ENCODE measurements at regions not wholly inside any gene's neighbourhood (a gene's known extent, or its start where the extent isn't known, plus 50 kb on each side); places are given as distances from the start of the nearest gene placed in this dataset.
A peak's percentile ranks its signal among the peaks of the same experiment; 100 is the strongest.

- no peak overlapping the region for H3K27ac Mint-ChIP-seq (ENCODE audit: unreplicated experiment)
- DNase-seq (ENCODE audit: low read depth) (peak; percentile 25), FAIRE-seq (no peak)
- Histone ChIP-seq H3K27ac (ENCODE audit: low read depth, low read length) (peak overlapping the region; percentile 53), H3K79me2 (ENCODE audit: insufficient read depth, low read length) (no peaks in the 10 kb centered on the region), H3K9ac (ENCODE audit: low read length) (no peak overlapping the region), H3K4me2 (ENCODE audit: low read length) (peak overlapping the region; percentile 7), H3K4me3 (ENCODE audit: insufficient read depth, low read depth, low read length) (no peak overlapping the region), H3K27me3 (ENCODE audit: insufficient read depth, low read length) (no peaks in the 10 kb centered on the region), H2AFZ (ENCODE audit: low read depth, low read length) (no peak overlapping the region), H3K4me1 (ENCODE audit: insufficient read depth, low read length) (peaks cover 10% of the 10 kb centered on the region), H3K9me3 (ENCODE audit: insufficient read depth, low read depth, low read length) (no peaks in the 10 kb centered on the region), H4K20me1 (ENCODE audit: insufficient read depth, low read length) (no peaks in the 10 kb centered on the region), H3K36me3 (ENCODE audit: insufficient read depth, low read length) (no peaks in the 10 kb centered on the region)
- peaks cover 1% of the 10 kb centered on the region for H3K36me3 Mint-ChIP-seq (ENCODE audit: low read depth, unreplicated experiment)
- H3K4me1 Mint-ChIP-seq (ENCODE audit: low read depth, unreplicated experiment): peaks cover 28% of the 10 kb centered on the region
- H3K27me3 Mint-ChIP-seq (ENCODE audit: low read depth, unreplicated experiment): no peaks in the 10 kb centered on the region
- TF ChIP-seq CTCF (IDR thresholded peaks at IDR 0.05; ENCODE audit: insufficient read depth, low read depth, low read length) (no peak), EZH2 (IDR thresholded peaks at IDR 0.05; ENCODE audit: insufficient read depth, low read length) (no peak)
- no peak overlapping the region for H3K4me3 Mint-ChIP-seq (ENCODE audit: unreplicated experiment)
- no peaks in the 10 kb centered on the region for H3K9me3 Mint-ChIP-seq (ENCODE audit: unreplicated experiment)
These were observed 112.8 kb upstream of the H2AZ1 start for GRCh38 chr4:100062921-100063320.

GRCh38 chr4:100061835-100062234 lies 111.8 kb upstream of the H2AZ1 start:
- DNase-seq (ENCODE audit: low read depth) (no peak), FAIRE-seq (no peak)
- no peaks in the 10 kb centered on the region for H3K27me3 ChIP-seq (ENCODE audit: insufficient read depth, low read length)
- H3K4me1 ChIP-seq (ENCODE audit: insufficient read depth, low read length): peaks cover 10% of the 10 kb centered on the region
- TF ChIP-seq CTCF (IDR thresholded peaks at IDR 0.05; ENCODE audit: insufficient read depth, low read depth, low read length): no peak
- no peak for TF ChIP-seq EZH2 (IDR thresholded peaks at IDR 0.05; ENCODE audit: insufficient read depth, low read length)
- Mint-ChIP-seq H3K27ac (ENCODE audit: unreplicated experiment) (peak overlapping the region; percentile 48), H3K4me3 (ENCODE audit: unreplicated experiment) (no peak overlapping the region), H3K27me3 (ENCODE audit: low read depth, unreplicated experiment) (no peaks in the 10 kb centered on the region), H3K4me1 (ENCODE audit: low read depth, unreplicated experiment) (peaks cover 28% of the 10 kb centered on the region), H3K36me3 (ENCODE audit: low read depth, unreplicated experiment) (peaks cover 1% of the 10 kb centered on the region), H3K9me3 (ENCODE audit: unreplicated experiment) (no peaks in the 10 kb centered on the region)
- peak overlapping the region; percentile 8 for H3K27ac ChIP-seq (ENCODE audit: low read depth, low read length)
- peak overlapping the region; percentile 38 for H2AFZ ChIP-seq (ENCODE audit: low read depth, low read length)
- H3K36me3 ChIP-seq (ENCODE audit: insufficient read depth, low read length): no peaks in the 10 kb centered on the region
- H3K4me2 ChIP-seq (ENCODE audit: low read length): peak overlapping the region; percentile 12
- no peaks in the 10 kb centered on the region for H4K20me1 ChIP-seq (ENCODE audit: insufficient read depth, low read length)
- peak overlapping the region; percentile 2 for H3K9ac ChIP-seq (ENCODE audit: low read length)
- H3K79me2 ChIP-seq (ENCODE audit: insufficient read depth, low read length): no peaks in the 10 kb centered on the region
- no peaks in the 10 kb centered on the region for H3K9me3 ChIP-seq (ENCODE audit: insufficient read depth, low read depth, low read length)
- no peak overlapping the region for H3K4me3 ChIP-seq (ENCODE audit: insufficient read depth, low read depth, low read length)

- H3K27ac Mint-ChIP-seq (ENCODE audit: unreplicated experiment): no peak overlapping the region
- no peaks in the 10 kb centered on the region for H3K27me3 ChIP-seq (ENCODE audit: insufficient read depth, low read length)
- TF ChIP-seq EZH2 (IDR thresholded peaks at IDR 0.05; ENCODE audit: insufficient read depth, low read length): no peak
- TF ChIP-seq CTCF (IDR thresholded peaks at IDR 0.05; ENCODE audit: insufficient read depth, low read depth, low read length): no peak
- H3K4me3 ChIP-seq (ENCODE audit: insufficient read depth, low read depth, low read length): no peak overlapping the region
- no peaks in the 10 kb centered on the region for H3K79me2 ChIP-seq (ENCODE audit: insufficient read depth, low read length)
- no peaks in the 10 kb centered on the region for H3K36me3 Mint-ChIP-seq (ENCODE audit: low read depth, unreplicated experiment)
- no peaks in the 10 kb centered on the region for H3K9me3 ChIP-seq (ENCODE audit: insufficient read depth, low read depth, low read length)
- DNase-seq (ENCODE audit: low read depth): no peak
- H3K36me3 ChIP-seq (ENCODE audit: insufficient read depth, low read length): no peaks in the 10 kb centered on the region
- H3K9ac ChIP-seq (ENCODE audit: low read length): no peak overlapping the region
- H3K4me2 ChIP-seq (ENCODE audit: low read length): no peak overlapping the region
- no peak overlapping the region for H3K27ac ChIP-seq (ENCODE audit: low read depth, low read length)
- no peaks in the 10 kb centered on the region for H3K27me3 Mint-ChIP-seq (ENCODE audit: low read depth, unreplicated experiment)
- H3K4me1 ChIP-seq (ENCODE audit: insufficient read depth, low read length): peaks cover 10% of the 10 kb centered on the region
- no peaks in the 10 kb centered on the region for H3K9me3 Mint-ChIP-seq (ENCODE audit: unreplicated experiment)
- no peaks in the 10 kb centered on the region for H4K20me1 ChIP-seq (ENCODE audit: insufficient read depth, low read length)
- no peak overlapping the region for H3K4me3 Mint-ChIP-seq (ENCODE audit: unreplicated experiment)
- peaks cover 28% of the 10 kb centered on the region for H3K4me1 Mint-ChIP-seq (ENCODE audit: low read depth, unreplicated experiment)
- H2AFZ ChIP-seq (ENCODE audit: low read depth, low read length): no peak overlapping the region
- no peak for FAIRE-seq
These were observed 110.8 kb upstream of the H2AZ1 start for GRCh38 chr4:100060765-100061416.

Data from astrocyte (in vitro differentiated cells and primary cell).